ENCODE measurements at regions not wholly inside any gene's neighbourhood (a gene's known extent, or its start where the extent isn't known, plus 50 kb on each side); places are given as distances from the start of the nearest gene placed in this dataset.

GRCh38 chr3:163946785-163947184, 1131.5 kb downstream of the SI start:
- TF ChIP-seq CTCF (IDR thresholded peaks at IDR 0.05 in 4 of 5, conservative IDR thresholded peaks at IDR 0.05 in 1 of 5) (no peak), POLR2A (IDR thresholded peaks at IDR 0.05) (no peak)

All from gastrocnemius medialis (tissue), 4 donors.